ENCODE measurements at regions not wholly inside any gene's neighbourhood (a gene's known extent, or its start where the extent isn't known, plus 50 kb on each side); places are given as distances from the start of the nearest gene placed in this dataset.

GRCh38 chr1:80083892-80084291 is 1077.4 kb upstream of the ADGRL4 start:
- Histone ChIP-seq H3K27ac (ENCODE audit: low read length) (no peak overlapping the region), H4K20me1 (ENCODE audit: insufficient read depth, low read length) (no peaks in the 10 kb centered on the region)
- DNase-seq: no peak

GRCh38 chr1:80076469-80076868 is 1069.9 kb upstream of the ADGRL4 start:
- Histone ChIP-seq H3K79me2 (ENCODE audit: low read length) (no peaks in the 10 kb centered on the region), H3K4me2 (ENCODE audit: low read depth, low read length) (no peak overlapping the region), H3K9me3 (replicated peaks; ENCODE audit: insufficient read depth, low read length) (no peaks in the 10 kb centered on the region), H4K20me1 (ENCODE audit: insufficient read depth, low read length) (no peaks in the 10 kb centered on the region), H3K27ac (ENCODE audit: low read length) (no peak overlapping the region), H3K27me3 (replicated peaks; ENCODE audit: insufficient read depth, low read length) (no peaks in the 10 kb centered on the region), H3K9me2 (replicated peaks; ENCODE audit: insufficient read depth, low read length) (no peaks in the 10 kb centered on the region), H3K4me3 (ENCODE audit: low read length) (no peak overlapping the region), H3K9ac (ENCODE audit: low read length) (no peak overlapping the region), H3K4me1 (ENCODE audit: low read length) (no peaks in the 10 kb centered on the region), H2AFZ (ENCODE audit: low read length) (no peak overlapping the region), H3F3A (ENCODE audit: insufficient read depth, low read length) (no peaks in the 10 kb centered on the region), H3K36me3 (replicated peaks; ENCODE audit: insufficient read depth, low read length) (no peaks in the 10 kb centered on the region)
- DNase-seq: no peak
- TF ChIP-seq EZH2phosphoT487 (IDR thresholded peaks at IDR 0.05; ENCODE audit: low read length) (no peak), CTCF (IDR thresholded peaks at IDR 0.05; ENCODE audit: low read length) (no peak), EZH2 (optimal IDR thresholded peaks at IDR 0.05; ENCODE audit: low read depth, low read length) (no peak)

More at GRCh38 chr1:80083892-80084291, 1077.4 kb upstream of the ADGRL4 start:
- Histone ChIP-seq H3K4me3 (ENCODE audit: low read length) (no peak overlapping the region), H3F3A (ENCODE audit: insufficient read depth, low read length) (no peaks in the 10 kb centered on the region), H3K9me2 (replicated peaks; ENCODE audit: insufficient read depth, low read length) (no peaks in the 10 kb centered on the region), H3K9me3 (replicated peaks; ENCODE audit: insufficient read depth, low read length) (no peaks in the 10 kb centered on the region), H2AFZ (ENCODE audit: low read length) (no peak overlapping the region), H3K4me1 (ENCODE audit: low read length) (no peaks in the 10 kb centered on the region), H3K27me3 (replicated peaks; ENCODE audit: insufficient read depth, low read length) (no peaks in the 10 kb centered on the region), H3K9ac (ENCODE audit: low read length) (no peak overlapping the region), H3K4me2 (ENCODE audit: low read depth, low read length) (no peak overlapping the region), H3K36me3 (replicated peaks; ENCODE audit: insufficient read depth, low read length) (no peaks in the 10 kb centered on the region), H3K79me2 (ENCODE audit: low read length) (no peaks in the 10 kb centered on the region)
- TF ChIP-seq CTCF (IDR thresholded peaks at IDR 0.05; ENCODE audit: low read length) (no peak), EZH2phosphoT487 (IDR thresholded peaks at IDR 0.05; ENCODE audit: low read length) (no peak), EZH2 (optimal IDR thresholded peaks at IDR 0.05; ENCODE audit: low read depth, low read length) (no peak)

GRCh38 chr1:80075351-80075750 is 1068.8 kb upstream of the ADGRL4 start:
- Histone ChIP-seq H3K36me3 (replicated peaks; ENCODE audit: insufficient read depth, low read length) (no peaks in the 10 kb centered on the region), H3K4me2 (ENCODE audit: low read depth, low read length) (no peak overlapping the region), H3K4me1 (ENCODE audit: low read length) (no peaks in the 10 kb centered on the region), H3K79me2 (ENCODE audit: low read length) (no peaks in the 10 kb centered on the region), H3K9ac (ENCODE audit: low read length) (no peak overlapping the region), H3K9me3 (replicated peaks; ENCODE audit: insufficient read depth, low read length) (no peaks in the 10 kb centered on the region), H3F3A (ENCODE audit: insufficient read depth, low read length) (no peaks in the 10 kb centered on the region), H3K27me3 (replicated peaks; ENCODE audit: insufficient read depth, low read length) (no peaks in the 10 kb centered on the region), H3K9me2 (replicated peaks; ENCODE audit: insufficient read depth, low read length) (no peaks in the 10 kb centered on the region), H3K4me3 (ENCODE audit: low read length) (no peak overlapping the region), H4K20me1 (ENCODE audit: insufficient read depth, low read length) (no peaks in the 10 kb centered on the region), H3K27ac (ENCODE audit: low read length) (no peak overlapping the region), H2AFZ (ENCODE audit: low read length) (no peak overlapping the region)
- DNase-seq: no peak
- TF ChIP-seq EZH2 (optimal IDR thresholded peaks at IDR 0.05; ENCODE audit: low read depth, low read length) (no peak), EZH2phosphoT487 (IDR thresholded peaks at IDR 0.05; ENCODE audit: low read length) (no peak), CTCF (IDR thresholded peaks at IDR 0.05; ENCODE audit: low read length) (no peak)

All from MM.1S (cell line).